ENCODE measurements at regions not wholly inside any gene's neighbourhood (a gene's known extent, or its start where the extent isn't known, plus 50 kb on each side); places are given as distances from the start of the nearest gene placed in this dataset.

GRCh38 chr18:24543086-24543794 lies 82.8 kb downstream of the HRH4 start:
- TF ChIP-seq REST (IDR thresholded peaks at IDR 0.05; ENCODE audit: insufficient read depth in 1 of 2, low read depth in 2 of 2, low read length in 1 of 2) (no peak), POLR2AphosphoS5 (IDR thresholded peaks at IDR 0.05; ENCODE audit: low read depth, low read length) (no peak), CTCF (IDR thresholded peaks at IDR 0.05) (no peak), TCF7L2 (IDR thresholded peaks at IDR 0.05; ENCODE audit: low read depth, low read length) (no peak), SIN3A (IDR thresholded peaks at IDR 0.05; ENCODE audit: borderline replicate concordance, insufficient read depth, low read depth, low read length) (no peak)
